Esophagus squamous epithelium (tissue), 5 donors: ENCODE measurements at regions not wholly inside any gene's neighbourhood (a gene's known extent, or its start where the extent isn't known, plus 50 kb on each side); places are given as distances from the start of the nearest gene placed in this dataset.

Experiments used
- DNase-seq: peaks from one replicate; lab custom pipeline; 2025; lab: John Stamatoyannopoulos, UW
- H3K27ac ChIP-seq, 4 donors: fragments of 200-600 bp; sonication (generic); one replicate each; pipeline ENCODE4 v1.5.1; 2016 to 2019; ENCODE audit warnings: mild to moderate bottlenecking in 1 of 4
- H3K27me3 ChIP-seq, 4 donors: fragments of 200-600 bp; sonication (generic); 1 replicate in 3 of 4; 2 replicates in 1 of 4; pipeline versions ENCODE4 v1.5.1 to v1.6.0; 2017 to 2021; ENCODE audit warnings: antibody characterized with exemption in 1 of 4
- H3K36me3 ChIP-seq, 3 donors: fragments of 200-600 bp; sonication (generic); one replicate each; pipeline ENCODE4 v1.5.1; 2016 to 2019
- H3K4me1 ChIP-seq, 3 donors: fragments of 200-600 bp; sonication (generic); one replicate each; pipeline ENCODE4 v1.5.1; 2017 to 2019
- H3K4me3 ChIP-seq, 4 donors: fragments of 200-600 bp; sonication (generic); 1 replicate in 3 of 4; 2 replicates in 1 of 4; pipeline ENCODE4 v1.5.1; 2016 to 2019; ENCODE audit warnings: mild to moderate bottlenecking in 2 of 4, moderate library complexity in 1 of 4
- H3K9me3 ChIP-seq, 3 donors: fragments of 200-600 bp; sonication (generic); one replicate each; pipeline ENCODE4 v1.5.1; 2016 to 2019
- POLR2A ChIP-seq, 4 donors: fragments of 450-650 bp; IDR thresholded peaks; one replicate each; pipeline ENCODE4 v1.6.1; 2017; ENCODE audit warnings: antibody characterized with exemption in 4 of 4, mild to moderate bottlenecking in 4 of 4, moderate library complexity in 3 of 4
- WGBS, 2 donors: methylation state at CpG; one replicate each; pipeline ENCODE4 v1.1.5; 2018; 5-methylcytosine and 5-hydroxymethylcytosine counted together
- intact Hi-C: fragments of 100-400 bp; cut with DNase I; formaldehyde crosslinking; loops from one replicate; pipeline ENCODE4 v1.15.0; 2022
- TF ChIP-seq, protein P1 (sequence below), 6 experiments: fragments of 450-650 bp in 4 of 6; fragments of 200-600 bp in 2 of 6; sonication (generic) in 2 of 6; IDR thresholded peaks; one replicate each; pipeline ENCODE4 v1.5.1; 2016 to 2019; ENCODE audit warnings: antibody characterized with exemption in 6 of 6, mild to moderate bottlenecking in 4 of 6, moderate library complexity in 4 of 6
- donor health status: DM: yes; HTN: yes; CAD: no.

DNA sequence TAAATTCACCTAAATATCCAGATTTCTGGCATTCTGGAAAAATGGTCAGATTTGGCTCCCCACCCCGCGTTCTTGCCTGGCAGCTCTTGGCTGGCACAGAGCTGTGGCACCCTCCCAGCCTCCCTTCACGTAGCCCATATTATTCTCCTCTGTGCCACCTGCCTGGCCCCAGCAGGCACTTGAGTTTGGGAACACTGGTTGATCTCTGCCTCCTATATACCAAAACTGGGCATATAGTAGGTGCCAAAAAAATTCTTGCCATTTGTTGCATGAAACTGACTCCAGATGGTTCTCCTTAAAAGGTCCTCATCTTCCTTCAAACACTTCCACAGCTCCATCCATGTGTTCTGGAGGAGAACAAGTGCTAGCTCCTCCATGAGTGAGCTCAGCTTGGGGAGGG, 167.0 kb downstream of the RPS24 start:
- peaks cover 0 to 3% (median 0%) of the 10 kb centered on the region in 3 donors for H3K4me1 ChIP-seq
- H3K9me3 ChIP-seq, result no peaks in the 10 kb centered on the region
- 69 to 82% methylated on average over 3 of the region's 3 CpGs for WGBS, 2 donors
- TF ChIP-seq, protein P1, sequence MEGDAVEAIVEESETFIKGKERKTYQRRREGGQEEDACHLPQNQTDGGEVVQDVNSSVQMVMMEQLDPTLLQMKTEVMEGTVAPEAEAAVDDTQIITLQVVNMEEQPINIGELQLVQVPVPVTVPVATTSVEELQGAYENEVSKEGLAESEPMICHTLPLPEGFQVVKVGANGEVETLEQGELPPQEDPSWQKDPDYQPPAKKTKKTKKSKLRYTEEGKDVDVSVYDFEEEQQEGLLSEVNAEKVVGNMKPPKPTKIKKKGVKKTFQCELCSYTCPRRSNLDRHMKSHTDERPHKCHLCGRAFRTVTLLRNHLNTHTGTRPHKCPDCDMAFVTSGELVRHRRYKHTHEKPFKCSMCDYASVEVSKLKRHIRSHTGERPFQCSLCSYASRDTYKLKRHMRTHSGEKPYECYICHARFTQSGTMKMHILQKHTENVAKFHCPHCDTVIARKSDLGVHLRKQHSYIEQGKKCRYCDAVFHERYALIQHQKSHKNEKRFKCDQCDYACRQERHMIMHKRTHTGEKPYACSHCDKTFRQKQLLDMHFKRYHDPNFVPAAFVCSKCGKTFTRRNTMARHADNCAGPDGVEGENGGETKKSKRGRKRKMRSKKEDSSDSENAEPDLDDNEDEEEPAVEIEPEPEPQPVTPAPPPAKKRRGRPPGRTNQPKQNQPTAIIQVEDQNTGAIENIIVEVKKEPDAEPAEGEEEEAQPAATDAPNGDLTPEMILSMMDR (IDR thresholded peaks at IDR 0.05), result no peak
- no peak for TF ChIP-seq POLR2A (IDR thresholded peaks at IDR 0.05)
- no peak overlapping the region for H3K27ac ChIP-seq
- no peak overlapping the region for H3K4me3 ChIP-seq
- no peak for DNase-seq
- H3K27me3 ChIP-seq, result peaks cover 0 to 5% (median 0%) of the 10 kb centered on the region in 4 donors
- intact Hi-C loops, result no loop called here
- no peaks in the 10 kb centered on the region for H3K36me3 ChIP-seq

DNA sequence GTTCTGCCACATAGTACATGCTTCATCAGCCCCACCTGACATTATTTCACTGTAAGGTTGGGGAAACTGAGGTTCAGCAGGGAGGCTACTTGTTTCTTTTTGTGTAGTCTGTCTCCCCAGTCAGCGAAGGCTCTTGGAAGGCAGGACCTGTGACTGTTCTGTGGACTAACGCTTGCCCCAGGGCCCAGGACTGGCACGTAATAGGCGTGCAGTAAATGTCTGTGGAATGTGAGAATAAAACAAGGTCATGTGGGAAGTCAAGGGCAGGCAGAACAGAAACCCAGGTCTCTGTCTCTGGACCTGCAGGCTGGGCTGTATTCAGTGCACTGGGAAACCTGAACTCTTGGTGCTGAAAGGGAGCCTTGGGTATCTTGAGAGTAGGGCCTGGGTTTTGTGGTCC, 168.7 kb downstream of the RPS24 start:
- TF ChIP-seq, protein P1 (IDR thresholded peaks at IDR 0.05), result no peak
- no peak for TF ChIP-seq POLR2A (IDR thresholded peaks at IDR 0.05)
- Histone ChIP-seq H3K27ac (no peak overlapping the region), H3K9me3 (no peaks in the 10 kb centered on the region), H3K4me3 (no peak overlapping the region), H3K4me1 (peaks cover 0 to 3% (median 0%) of the 10 kb centered on the region in 3 donors), H3K36me3 (no peaks in the 10 kb centered on the region), H3K27me3 (peaks cover 0 to 5% (median 0%) of the 10 kb centered on the region in 4 donors)
- WGBS, 2 donors, result 48% methylated on average over 2 of the region's 4 CpGs; no CpG with 5 or more reads in 1 of the 2 donors
- intact Hi-C loops, result no loop called here
- no peak for DNase-seq

DNA sequence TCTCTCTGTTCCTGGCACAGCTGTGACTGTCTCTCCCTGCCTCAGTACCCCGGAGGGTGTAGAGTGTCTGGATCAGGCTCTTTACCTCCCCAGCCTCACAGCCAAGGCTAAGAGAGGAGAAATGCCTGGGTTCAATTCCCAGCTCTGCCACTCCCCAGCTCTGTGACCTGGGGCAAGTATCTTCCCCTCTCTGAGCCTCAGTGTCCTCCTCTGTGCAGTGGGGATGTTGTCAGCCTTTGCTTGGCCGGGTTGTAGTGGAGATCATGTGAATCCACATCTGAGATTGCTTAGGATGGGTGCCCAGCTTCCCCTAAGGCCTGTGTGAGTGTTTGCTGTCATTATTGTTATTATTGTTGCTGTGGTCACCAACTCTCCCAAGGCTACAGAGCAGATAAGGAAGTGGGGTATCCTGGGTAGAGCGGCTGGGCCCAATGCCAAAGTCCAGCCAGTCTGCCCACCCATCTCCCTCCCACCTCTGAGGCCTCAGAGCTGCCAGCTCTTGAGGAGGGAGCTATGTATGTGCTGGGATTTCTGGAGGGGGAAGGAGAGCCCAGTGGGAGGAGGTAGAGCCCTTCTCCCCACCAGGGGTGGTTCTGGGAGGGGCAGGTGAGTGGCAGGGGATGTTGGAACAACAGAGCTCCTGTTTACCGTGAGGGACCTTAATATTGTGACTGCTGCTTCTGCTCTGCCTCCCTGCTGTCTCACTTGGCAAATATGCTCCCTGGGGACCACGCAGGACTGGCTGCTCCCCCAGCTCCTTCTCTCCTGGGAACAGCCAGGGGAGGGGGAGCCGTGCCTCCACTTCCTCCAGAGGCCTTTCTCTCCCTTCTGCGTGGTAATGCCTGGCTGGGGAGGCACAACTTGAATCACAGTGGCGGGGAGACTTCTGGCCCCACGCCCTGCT, 170.5 kb downstream of the RPS24 start:
- Histone ChIP-seq H3K4me3 (no peak overlapping the region), H3K4me1 (peaks cover 0 to 3% (median 0%) of the 10 kb centered on the region in 3 donors), H3K27me3 (peaks cover 0 to 5% (median 0%) of the 10 kb centered on the region in 4 donors), H3K36me3 (no peaks in the 10 kb centered on the region), H3K9me3 (no peaks in the 10 kb centered on the region), H3K27ac (no peak overlapping the region)
- WGBS, 2 donors, result 86 to 100% methylated on average over 1 to 6 of the region's 9 CpGs
- intact Hi-C loops, result no loop called here
- DNase-seq, result no peak
- TF ChIP-seq, protein P1 (IDR thresholded peaks at IDR 0.05), result no peak
- TF ChIP-seq POLR2A (IDR thresholded peaks at IDR 0.05), result no peak

DNA sequence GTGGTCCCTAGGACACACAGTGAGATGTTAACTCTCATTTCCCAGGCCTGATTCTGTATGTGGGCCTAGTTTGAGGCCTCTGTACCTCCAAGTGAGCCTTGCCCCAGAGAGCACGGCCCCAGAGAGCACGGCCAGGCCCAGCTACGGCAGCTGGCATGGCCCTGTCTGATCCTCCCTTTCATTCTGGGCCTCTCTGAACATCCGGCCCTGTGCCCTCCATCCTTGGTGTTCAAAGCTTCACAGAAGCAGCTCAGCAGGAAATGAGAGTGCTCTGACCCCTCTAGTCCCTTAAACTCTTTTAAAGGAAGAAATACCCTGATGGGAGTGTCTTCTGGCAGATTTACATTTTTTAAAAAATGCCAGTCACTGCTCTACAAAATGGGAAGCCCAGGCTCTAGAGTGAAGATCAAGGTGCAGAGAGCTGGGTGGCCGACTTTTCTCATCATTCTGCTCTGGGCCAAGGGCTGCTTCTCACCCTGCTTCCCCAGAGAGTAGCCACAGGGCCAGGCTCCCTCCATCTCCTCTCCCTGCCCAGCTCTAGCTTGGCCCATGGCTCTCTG, 171.9 kb downstream of the RPS24 start:
- H3K4me1 ChIP-seq, result peaks cover 0 to 3% (median 0%) of the 10 kb centered on the region in 3 donors
- H3K4me3 ChIP-seq, result no peak overlapping the region
- no peaks in the 10 kb centered on the region for H3K36me3 ChIP-seq
- WGBS, 2 donors, result 84 to 88% methylated on average over 3 to 5 of the region's 5 CpGs
- no peak for DNase-seq
- TF ChIP-seq POLR2A (IDR thresholded peaks at IDR 0.05), result no peak
- TF ChIP-seq, protein P1 (IDR thresholded peaks at IDR 0.05), result no peak
- no peak overlapping the region for H3K27ac ChIP-seq
- H3K9me3 ChIP-seq, result no peaks in the 10 kb centered on the region
- intact Hi-C loops, result no loop called here
- peaks cover 0 to 5% (median 0%) of the 10 kb centered on the region in 4 donors for H3K27me3 ChIP-seq

DNA sequence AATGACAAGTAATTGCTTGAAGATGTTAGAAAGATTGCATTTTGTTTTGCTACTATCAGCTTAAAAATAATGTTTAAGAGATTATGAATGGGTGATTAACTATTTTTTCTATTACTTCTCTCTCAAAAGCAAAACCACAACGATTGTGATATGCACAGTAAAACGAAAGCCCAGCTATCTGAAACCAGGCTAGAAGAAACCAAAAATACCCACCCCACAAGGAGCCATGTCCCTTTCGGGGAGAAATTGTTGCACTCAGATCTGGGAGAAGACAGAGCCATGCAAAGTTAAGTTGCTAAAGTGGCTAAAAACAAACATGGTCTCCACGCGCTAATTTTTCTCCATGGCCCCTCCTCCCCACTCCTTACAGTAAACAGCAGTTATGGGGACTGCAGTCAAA, 173.6 kb downstream of the RPS24 start:
- no peaks in the 10 kb centered on the region for H3K9me3 ChIP-seq
- H3K27ac ChIP-seq, result no peak overlapping the region
- DNase-seq, result no peak
- no peak overlapping the region for H3K4me3 ChIP-seq
- TF ChIP-seq POLR2A (IDR thresholded peaks at IDR 0.05), result no peak
- TF ChIP-seq, protein P1 (IDR thresholded peaks at IDR 0.05), result no peak
- peaks cover 0 to 6% (median 4%) of the 10 kb centered on the region in 3 donors for H3K4me1 ChIP-seq
- no peaks in the 10 kb centered on the region for H3K27me3 ChIP-seq
- intact Hi-C loops, result no loop called here
- 70 to 71% methylated on average over 5 of the region's 5 CpGs for WGBS, 2 donors
- H3K36me3 ChIP-seq, result no peaks in the 10 kb centered on the region
